Natural killer cell (primary cell): ENCODE measurements at regions not wholly inside any gene's neighbourhood (a gene's known extent, or its start where the extent isn't known, plus 50 kb on each side); places are given as distances from the start of the nearest gene placed in this dataset.

Source experiments
- ATAC-seq, 3 donors: fragments of 150-1000 bp in 2 of 3; fragments of 200-7000 bp in 1 of 3; cut with Tn5 transposase; 1 replicate in 1 of 3; 2 replicates in 2 of 3; pipeline ENCODE4 v1.10.0; 2021; ENCODE audit warnings: mild to moderate bottlenecking in 2 of 3, moderate library complexity in 2 of 3
- DNase-seq, 2 donors: peaks; one replicate each; pipeline versions ENCODE4 v3.0.0 to v3.0.0-alpha.2; 2013 to 2021; ENCODE audit warnings: mixed read lengths in 1 of 2
- H3K27ac ChIP-seq: one replicate; pipeline ENCODE4 v1.5.1; 2013; ENCODE audit warnings: mild to moderate bottlenecking, low read length
- H3K27me3 ChIP-seq: one replicate; pipeline ENCODE4 v1.6.1; 2013; ENCODE audit warnings: low read length; ENCODE audit not compliant: control insufficient read depth, insufficient read depth
- H3K36me3 ChIP-seq: one replicate; pipeline ENCODE4 v1.6.1; 2013; ENCODE audit warnings: low read length; ENCODE audit not compliant: control insufficient read depth, insufficient read depth
- H3K4me1 ChIP-seq: one replicate; pipeline ENCODE4 v1.6.1; 2013; ENCODE audit warnings: low read length; ENCODE audit not compliant: control insufficient read depth, insufficient read depth
- H3K4me3 ChIP-seq: one replicate; pipeline ENCODE4 v1.5.1; 2013; ENCODE audit warnings: low read length
- H3K9me3 ChIP-seq: one replicate; pipeline ENCODE4 v1.6.1; 2013; ENCODE audit warnings: low read length; ENCODE audit not compliant: control insufficient read depth, insufficient read depth
- H3K27ac Mint-ChIP-seq, 2 donors: one replicate each; pipeline ENCODE4 v1.8.0; 2022; ENCODE audit warnings: mild to moderate bottlenecking in 2 of 2, mixed read lengths in 2 of 2, moderate library complexity in 1 of 2
- H3K27me3 Mint-ChIP-seq, 2 donors: one replicate each; pipeline ENCODE4 v1.8.0; 2022; ENCODE audit warnings: low read depth in 2 of 2, mixed read lengths in 2 of 2
- H3K36me3 Mint-ChIP-seq: one replicate; pipeline ENCODE4 v1.8.0; 2022; ENCODE audit warnings: mixed read lengths
- H3K4me1 Mint-ChIP-seq, 2 donors: one replicate each; pipeline ENCODE4 v1.8.0; 2022; ENCODE audit warnings: mixed read lengths in 2 of 2
- H3K4me3 Mint-ChIP-seq: one replicate; pipeline ENCODE4 v1.8.0; 2022; ENCODE audit warnings: mild to moderate bottlenecking, moderate library complexity, mixed read lengths
- H3K9me3 Mint-ChIP-seq, 2 donors: one replicate each; pipeline ENCODE4 v1.8.0; 2022; ENCODE audit warnings: mixed read lengths in 2 of 2
- CTCF ChIP-seq: fragments of 200-600 bp; IDR thresholded peaks from one replicate; pipeline ENCODE4 v1.8.0; 2022; ENCODE audit warnings: antibody characterized with exemption
- WGBS: methylation state at CpG from one replicate; pipeline ENCODE4 v1.1.7; 2013; ENCODE audit warnings: missing lambda C conversion rate; ENCODE audit not compliant: insufficient coverage; 5-methylcytosine and 5-hydroxymethylcytosine counted together
- intact Hi-C: fragments of 100-400 bp; cut with micrococcal nuclease; formaldehyde crosslinking; loops from one replicate; pipeline ENCODE4 v1.14.2; 2022

GRCh38 chr11:88435415-88435814 is 97.9 kb upstream of the CTSC start:
- Histone ChIP-seq H3K4me3 (no peak overlapping the region), H3K4me1 (no peaks in the 10 kb centered on the region), H3K36me3 (no peaks in the 10 kb centered on the region), H3K27ac (no peak overlapping the region), H3K9me3 (no peaks in the 10 kb centered on the region), H3K27me3 (no peaks in the 10 kb centered on the region)
- no peaks in the 10 kb centered on the region for H3K27me3 Mint-ChIP-seq
- H3K9me3 Mint-ChIP-seq: peaks cover 0 to 2% of the 10 kb centered on the region in 2 donors
- no peak overlapping the region for H3K27ac Mint-ChIP-seq
- H3K36me3 Mint-ChIP-seq: no peaks in the 10 kb centered on the region
- H3K4me1 Mint-ChIP-seq: peaks cover 5 to 35% of the 10 kb centered on the region in 2 donors
- WGBS: no CpG with 5 or more reads among the region's 2 CpGs
- intact Hi-C loops: no loop called here
- no peak for DNase-seq
- ATAC-seq: no peak
- H3K4me3 Mint-ChIP-seq: no peak overlapping the region
- no peak for TF ChIP-seq CTCF

- no peak overlapping the region for H3K4me3 ChIP-seq
- no peaks in the 10 kb centered on the region for H3K27me3 ChIP-seq
- intact Hi-C loops: no loop called here
- no peak for TF ChIP-seq CTCF
- no peak overlapping the region for H3K4me3 Mint-ChIP-seq
- H3K4me1 Mint-ChIP-seq: peaks cover 5 to 35% of the 10 kb centered on the region in 2 donors
- H3K9me3 ChIP-seq: no peaks in the 10 kb centered on the region
- ATAC-seq: peak; percentile 46 to 69 (median 47)
- 94% methylated on average over 8 of the region's 8 CpGs for WGBS
- H3K9me3 Mint-ChIP-seq: peaks cover 0 to 2% of the 10 kb centered on the region in 2 donors
- no peaks in the 10 kb centered on the region for H3K36me3 Mint-ChIP-seq
- no peaks in the 10 kb centered on the region for H3K27me3 Mint-ChIP-seq
- H3K27ac Mint-ChIP-seq: no peak overlapping the region
- H3K27ac ChIP-seq: no peak overlapping the region
- DNase-seq: peak in 1 of 2 donors; percentile 8
- no peaks in the 10 kb centered on the region for H3K4me1 ChIP-seq
- H3K36me3 ChIP-seq: no peaks in the 10 kb centered on the region
Observed at GRCh38 chr11:88434333-88434976, 96.9 kb upstream of the CTSC start.

GRCh38 chr11:88433536-88434230 is 96.1 kb upstream of the CTSC start:
- H3K27me3 ChIP-seq: no peaks in the 10 kb centered on the region
- H3K27ac Mint-ChIP-seq: no peak overlapping the region
- ATAC-seq (no peak), DNase-seq (no peak)
- H3K36me3 ChIP-seq: no peaks in the 10 kb centered on the region
- intact Hi-C loops: no loop called here
- no peaks in the 10 kb centered on the region for H3K27me3 Mint-ChIP-seq
- 99% methylated on average over 13 of the region's 13 CpGs for WGBS
- H3K27ac ChIP-seq: no peak overlapping the region
- H3K4me3 Mint-ChIP-seq: no peak overlapping the region
- no peaks in the 10 kb centered on the region for H3K9me3 ChIP-seq
- H3K4me3 ChIP-seq: no peak overlapping the region
- peaks cover 5 to 35% of the 10 kb centered on the region in 2 donors for H3K4me1 Mint-ChIP-seq
- TF ChIP-seq CTCF: no peak
- H3K36me3 Mint-ChIP-seq: no peaks in the 10 kb centered on the region
- no peaks in the 10 kb centered on the region for H3K4me1 ChIP-seq
- peaks cover 0 to 2% of the 10 kb centered on the region in 2 donors for H3K9me3 Mint-ChIP-seq
